ENCODE measurements at regions not wholly inside any gene's neighbourhood (a gene's known extent, or its start where the extent isn't known, plus 50 kb on each side); places are given as distances from the start of the nearest gene placed in this dataset.

DNA sequence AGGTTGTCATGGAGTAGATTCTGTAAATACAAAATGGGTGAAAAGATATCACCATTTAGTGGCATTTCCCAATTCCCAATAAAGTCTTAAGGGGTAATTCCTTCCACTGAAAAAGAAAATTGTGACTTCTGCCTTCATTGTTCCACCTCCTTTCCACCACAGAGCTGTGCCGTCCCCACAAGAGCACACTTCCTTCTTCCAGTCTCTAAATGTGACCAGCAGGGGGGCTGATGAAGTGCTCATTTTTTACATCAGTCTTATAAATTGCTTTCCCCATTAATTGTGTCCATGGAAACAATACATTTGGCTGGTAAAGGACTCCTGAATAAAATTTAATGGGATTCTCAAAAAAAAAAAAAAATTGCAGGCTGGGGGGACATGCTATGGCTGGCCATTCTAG, 260.8 kb upstream of the PSMD7 start:
- H3K27me3 ChIP-seq (ENCODE audit: control insufficient read depth, insufficient read depth, low read length), result no peaks in the 10 kb centered on the region
- H3K9ac ChIP-seq (ENCODE audit: low read length), result no peak overlapping the region

DNA sequence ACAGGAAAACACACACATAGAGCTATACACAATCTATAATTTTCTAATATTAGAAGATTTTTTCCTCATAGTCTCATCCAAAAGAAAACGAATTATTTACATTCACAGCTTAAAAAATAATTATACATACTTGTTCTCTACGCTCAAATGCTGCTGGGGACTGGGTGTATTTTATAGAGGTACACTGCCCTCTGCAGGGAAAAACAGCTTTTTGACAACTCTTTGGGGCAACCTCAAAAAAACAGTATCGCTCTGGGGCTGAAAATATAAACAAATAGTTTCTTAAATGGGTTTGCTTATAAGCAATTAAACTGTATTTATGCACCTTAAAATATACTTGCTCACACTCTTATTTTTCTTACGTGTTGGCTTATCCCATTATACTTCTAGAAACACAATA, 261.8 kb upstream of the PSMD7 start:
- Histone ChIP-seq H3K36me3 (ENCODE audit: control insufficient read depth, insufficient read depth, low read length) (no peaks in the 10 kb centered on the region), H3K27me3 (ENCODE audit: control insufficient read depth, insufficient read depth, low read length) (no peaks in the 10 kb centered on the region), H3K9ac (ENCODE audit: low read length) (no peak overlapping the region), H3K27ac (ENCODE audit: low read depth, low read length) (no peak overlapping the region), H3K4me3 (ENCODE audit: low read length) (no peak overlapping the region), H3K4me1 (ENCODE audit: control insufficient read depth, insufficient read depth, low read length) (no peaks in the 10 kb centered on the region)

More for the DNA sequence above, 260.8 kb upstream of the PSMD7 start:
- Histone ChIP-seq H3K27ac (ENCODE audit: low read depth, low read length) (no peak overlapping the region), H3K4me1 (ENCODE audit: control insufficient read depth, insufficient read depth, low read length) (no peaks in the 10 kb centered on the region), H3K36me3 (ENCODE audit: control insufficient read depth, insufficient read depth, low read length) (no peaks in the 10 kb centered on the region), H3K4me3 (ENCODE audit: low read length) (no peak overlapping the region)

DNA sequence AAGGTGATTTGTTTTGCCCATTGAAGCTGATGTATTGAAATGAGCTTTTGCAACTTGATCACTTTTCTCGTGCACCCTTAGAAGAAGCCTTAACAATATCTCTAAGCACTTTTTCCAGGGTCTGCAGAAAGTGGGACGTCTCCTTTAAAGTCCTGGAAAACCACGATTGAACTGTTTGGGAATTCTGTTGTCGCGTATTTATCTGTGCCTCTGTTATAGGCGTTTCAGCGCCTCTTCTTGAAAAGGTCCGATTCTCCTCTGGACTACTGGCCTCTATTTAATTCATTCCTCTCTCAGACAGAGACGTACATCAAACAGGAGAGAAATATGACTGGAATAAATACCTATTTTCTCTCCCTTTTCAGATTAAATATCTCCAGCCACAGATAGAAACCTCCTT, 262.4 kb upstream of the PSMD7 start:
- no peak overlapping the region for H3K9ac ChIP-seq (ENCODE audit: low read length)
- no peaks in the 10 kb centered on the region for H3K4me1 ChIP-seq (ENCODE audit: control insufficient read depth, insufficient read depth, low read length)
- H3K27ac ChIP-seq (ENCODE audit: low read depth, low read length), result no peak overlapping the region
- H3K4me3 ChIP-seq (ENCODE audit: low read length), result no peak overlapping the region
- H3K36me3 ChIP-seq (ENCODE audit: control insufficient read depth, insufficient read depth, low read length), result no peaks in the 10 kb centered on the region
- no peaks in the 10 kb centered on the region for H3K27me3 ChIP-seq (ENCODE audit: control insufficient read depth, insufficient read depth, low read length)

DNA sequence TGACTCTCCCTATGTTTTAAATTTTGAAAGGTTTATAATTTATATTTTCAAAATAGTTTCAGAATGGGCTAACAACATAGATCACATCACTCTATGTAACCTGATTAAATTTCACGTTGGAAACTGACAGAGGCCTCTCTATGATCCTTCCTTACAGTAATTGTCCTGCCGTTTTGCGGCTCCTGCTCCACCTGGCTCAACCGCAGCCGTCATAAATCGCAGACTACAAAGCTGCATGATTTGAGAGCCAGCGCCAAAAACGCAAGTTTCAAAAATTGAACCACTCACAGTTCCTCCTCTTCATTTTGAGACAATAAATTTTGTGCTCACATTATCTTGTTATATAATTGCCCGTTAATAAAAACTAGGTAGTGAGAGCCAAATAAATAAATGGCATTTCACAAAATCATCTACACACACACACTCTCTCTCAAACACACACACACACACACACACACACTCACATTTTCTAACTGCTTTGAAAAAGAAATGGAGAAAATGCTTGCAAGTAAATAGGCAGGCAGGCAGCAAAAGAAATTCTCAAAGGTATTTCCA, 263.1 kb upstream of the PSMD7 start:
- Histone ChIP-seq H3K9ac (ENCODE audit: low read length) (no peak overlapping the region), H3K4me1 (ENCODE audit: control insufficient read depth, insufficient read depth, low read length) (no peaks in the 10 kb centered on the region), H3K4me3 (ENCODE audit: low read length) (no peak overlapping the region), H3K27ac (ENCODE audit: low read depth, low read length) (no peak overlapping the region), H3K27me3 (ENCODE audit: control insufficient read depth, insufficient read depth, low read length) (no peaks in the 10 kb centered on the region), H3K36me3 (ENCODE audit: control insufficient read depth, insufficient read depth, low read length) (no peaks in the 10 kb centered on the region)

DNA sequence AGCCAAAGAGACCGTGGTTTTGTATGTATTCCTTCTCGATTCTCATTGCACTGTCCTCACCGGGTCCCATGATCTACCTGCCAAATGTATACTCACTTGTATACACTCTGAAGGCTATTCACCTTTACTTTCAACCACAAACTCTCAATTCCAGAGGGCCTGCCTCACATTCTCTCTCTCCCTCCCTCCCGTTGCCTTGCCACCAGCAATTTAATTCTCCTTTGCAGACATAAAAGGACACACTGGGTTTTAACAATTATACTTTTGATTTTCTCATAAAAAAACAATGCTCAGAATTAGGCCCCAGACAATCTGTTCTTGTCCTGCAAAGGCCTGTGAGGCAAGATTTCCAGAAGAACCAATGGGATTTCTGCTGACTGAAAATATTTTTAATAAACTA, 265.1 kb upstream of the PSMD7 start:
- no peak overlapping the region for H3K4me3 ChIP-seq (ENCODE audit: low read length)
- H3K9ac ChIP-seq (ENCODE audit: low read length), result no peak overlapping the region
- H3K4me1 ChIP-seq (ENCODE audit: control insufficient read depth, insufficient read depth, low read length), result no peaks in the 10 kb centered on the region
- no peaks in the 10 kb centered on the region for H3K27me3 ChIP-seq (ENCODE audit: control insufficient read depth, insufficient read depth, low read length)
- no peak overlapping the region for H3K27ac ChIP-seq (ENCODE audit: low read depth, low read length)
- no peaks in the 10 kb centered on the region for H3K36me3 ChIP-seq (ENCODE audit: control insufficient read depth, insufficient read depth, low read length)

DNA sequence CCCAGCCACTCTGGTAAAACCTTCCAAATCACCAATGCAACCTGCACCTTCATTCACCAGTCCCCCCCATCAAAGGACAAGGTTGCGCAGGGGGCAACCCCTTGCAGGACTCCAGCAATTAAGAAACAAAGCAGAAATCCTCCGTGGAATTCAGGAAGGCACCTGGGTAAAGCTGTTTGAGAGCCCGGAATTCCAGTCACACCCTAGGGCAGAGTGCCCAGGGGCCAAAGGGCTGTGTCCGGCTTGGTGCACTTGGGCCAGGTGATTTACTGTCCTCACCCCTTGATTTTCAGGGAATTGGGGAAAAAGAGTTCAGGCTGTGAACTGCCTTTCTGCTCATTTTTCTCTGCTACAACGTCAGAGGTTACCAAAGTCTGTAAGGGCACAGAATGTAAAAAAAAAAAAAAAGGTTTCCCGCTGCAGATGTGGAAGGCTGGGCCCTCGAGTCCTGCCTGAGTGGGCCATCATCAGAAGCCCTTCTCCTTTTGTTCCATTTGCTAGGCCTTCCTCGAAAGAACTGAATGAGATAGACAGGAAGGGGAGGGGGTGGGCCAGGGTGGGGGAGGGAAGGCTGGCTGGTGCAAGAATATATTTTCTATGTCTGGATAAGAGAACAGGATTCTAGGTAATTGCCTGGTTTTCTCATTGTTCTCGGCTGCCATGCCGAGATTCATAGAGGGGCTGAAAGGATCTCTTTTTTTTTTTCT, 266.5 kb upstream of the PSMD7 start:
- Histone ChIP-seq H3K27ac (ENCODE audit: low read depth, low read length) (no peak overlapping the region), H3K4me1 (ENCODE audit: control insufficient read depth, insufficient read depth, low read length) (no peaks in the 10 kb centered on the region), H3K27me3 (ENCODE audit: control insufficient read depth, insufficient read depth, low read length) (no peaks in the 10 kb centered on the region), H3K4me3 (ENCODE audit: low read length) (no peak overlapping the region), H3K9ac (ENCODE audit: low read length) (no peak overlapping the region), H3K36me3 (ENCODE audit: control insufficient read depth, insufficient read depth, low read length) (no peaks in the 10 kb centered on the region)

- Histone ChIP-seq H3K4me3 (ENCODE audit: low read length) (no peak overlapping the region), H3K36me3 (ENCODE audit: control insufficient read depth, insufficient read depth, low read length) (no peaks in the 10 kb centered on the region), H3K27me3 (ENCODE audit: control insufficient read depth, insufficient read depth, low read length) (no peaks in the 10 kb centered on the region), H3K9ac (ENCODE audit: low read length) (no peak overlapping the region), H3K27ac (ENCODE audit: low read depth, low read length) (no peak overlapping the region), H3K4me1 (ENCODE audit: control insufficient read depth, insufficient read depth, low read length) (no peaks in the 10 kb centered on the region)
These were observed 267.4 kb upstream of the PSMD7 start for GRCh38 chr16:74029115-74029792.

DNA sequence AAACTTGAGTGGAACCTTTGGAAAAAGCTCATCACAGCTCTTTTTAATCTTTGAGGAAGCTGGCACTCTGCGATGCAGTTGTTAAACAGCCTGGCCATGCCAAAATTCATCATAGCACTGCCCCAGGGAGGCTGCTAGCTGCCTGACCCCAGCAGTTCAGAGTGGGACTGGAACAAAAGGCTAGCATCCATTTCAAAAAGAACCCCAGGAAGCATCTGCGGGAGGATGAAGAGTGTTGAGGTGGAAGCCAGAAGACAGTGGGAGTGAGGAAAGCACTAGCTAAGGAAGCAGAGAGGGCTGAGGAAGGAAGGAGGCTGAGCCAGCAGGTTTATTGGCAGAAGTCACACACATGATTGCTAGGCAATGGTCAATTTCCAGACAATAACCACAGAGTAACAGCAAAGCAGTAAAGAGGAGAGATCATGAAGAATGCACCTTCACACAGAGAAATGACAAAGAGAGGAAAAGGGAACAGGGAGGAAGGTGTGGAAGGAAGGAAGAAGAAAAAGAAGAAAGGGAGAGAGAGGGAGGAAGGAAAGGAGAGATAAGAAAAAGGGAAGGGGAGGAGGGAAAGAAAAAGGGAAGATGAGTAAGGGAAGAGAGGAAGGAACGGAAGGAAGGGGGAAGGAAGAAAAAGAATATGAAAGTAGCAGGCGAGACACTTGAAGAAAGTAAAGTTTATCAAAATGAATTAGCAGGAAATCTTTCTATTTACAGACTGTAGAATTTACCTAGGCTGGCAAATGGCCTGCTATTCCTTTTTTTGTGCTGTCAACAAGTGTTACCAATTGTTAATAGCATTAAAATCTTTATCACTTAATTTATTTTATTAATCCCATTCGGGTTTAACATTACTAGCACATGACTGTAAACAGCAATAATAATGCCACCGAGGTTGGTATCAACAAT, 270.0 kb upstream of the PSMD7 start:
- no peak overlapping the region for H3K9ac ChIP-seq (ENCODE audit: low read length)
- no peaks in the 10 kb centered on the region for H3K4me1 ChIP-seq (ENCODE audit: control insufficient read depth, insufficient read depth, low read length)
- H3K27me3 ChIP-seq (ENCODE audit: control insufficient read depth, insufficient read depth, low read length), result no peaks in the 10 kb centered on the region
- H3K27ac ChIP-seq (ENCODE audit: low read depth, low read length), result no peak overlapping the region
- no peaks in the 10 kb centered on the region for H3K36me3 ChIP-seq (ENCODE audit: control insufficient read depth, insufficient read depth, low read length)
- H3K4me3 ChIP-seq (ENCODE audit: low read length), result no peak overlapping the region

GRCh38 chr16:74024953-74025352, 271.7 kb upstream of the PSMD7 start:
- no peak overlapping the region for H3K27ac ChIP-seq (ENCODE audit: low read depth, low read length)

DNA sequence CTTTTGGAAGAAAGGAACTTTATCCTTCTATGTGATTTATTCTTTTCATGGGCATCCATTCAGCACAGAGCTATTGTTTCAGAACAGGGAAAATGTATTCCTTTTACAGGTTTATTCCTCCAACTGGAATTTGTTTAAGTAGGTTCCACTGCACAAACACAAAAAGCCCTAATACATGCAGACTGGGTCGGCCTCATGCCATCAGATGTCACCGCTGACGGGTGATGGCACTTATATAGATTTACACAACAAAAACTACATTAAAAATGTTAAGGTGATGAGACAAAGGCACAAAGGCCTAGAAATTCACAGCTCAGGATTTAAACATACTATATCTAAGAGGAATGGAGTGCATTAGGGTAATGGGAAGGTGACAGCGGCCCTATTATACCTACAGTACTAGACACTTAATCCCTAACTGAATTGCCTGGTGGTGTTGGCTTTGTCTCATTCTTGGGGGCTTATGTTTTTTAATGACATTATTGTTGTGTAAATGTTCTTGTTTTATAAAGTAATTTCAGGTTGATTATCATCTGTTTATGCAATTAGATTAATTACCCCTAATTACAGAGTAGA, 276.4 kb upstream of the PSMD7 start:
- Histone ChIP-seq H3K4me1 (ENCODE audit: control insufficient read depth, insufficient read depth, low read length) (no peaks in the 10 kb centered on the region), H3K27ac (ENCODE audit: low read depth, low read length) (no peak overlapping the region), H3K27me3 (ENCODE audit: control insufficient read depth, insufficient read depth, low read length) (no peaks in the 10 kb centered on the region), H3K36me3 (ENCODE audit: control insufficient read depth, insufficient read depth, low read length) (no peaks in the 10 kb centered on the region), H3K9ac (ENCODE audit: low read length) (no peak overlapping the region), H3K4me3 (ENCODE audit: low read length) (no peak overlapping the region)

More at GRCh38 chr16:74024953-74025352, 271.7 kb upstream of the PSMD7 start:
- H3K36me3 ChIP-seq (ENCODE audit: control insufficient read depth, insufficient read depth, low read length), result no peaks in the 10 kb centered on the region
- no peaks in the 10 kb centered on the region for H3K4me1 ChIP-seq (ENCODE audit: control insufficient read depth, insufficient read depth, low read length)
- no peaks in the 10 kb centered on the region for H3K27me3 ChIP-seq (ENCODE audit: control insufficient read depth, insufficient read depth, low read length)
- no peak overlapping the region for H3K4me3 ChIP-seq (ENCODE audit: low read length)
- H3K9ac ChIP-seq (ENCODE audit: low read length), result no peak overlapping the region

- no peak overlapping the region for H3K27ac ChIP-seq (ENCODE audit: low read depth, low read length)
- no peaks in the 10 kb centered on the region for H3K36me3 ChIP-seq (ENCODE audit: control insufficient read depth, insufficient read depth, low read length)
- no peak overlapping the region for H3K4me3 ChIP-seq (ENCODE audit: low read length)
- no peak overlapping the region for H3K9ac ChIP-seq (ENCODE audit: low read length)
- H3K4me1 ChIP-seq (ENCODE audit: control insufficient read depth, insufficient read depth, low read length), result no peaks in the 10 kb centered on the region
- H3K27me3 ChIP-seq (ENCODE audit: control insufficient read depth, insufficient read depth, low read length), result no peaks in the 10 kb centered on the region
These were observed 277.0 kb upstream of the PSMD7 start for GRCh38 chr16:74019612-74020011.

- Histone ChIP-seq H3K27ac (ENCODE audit: low read depth, low read length) (no peak overlapping the region), H3K27me3 (ENCODE audit: control insufficient read depth, insufficient read depth, low read length) (no peaks in the 10 kb centered on the region), H3K36me3 (ENCODE audit: control insufficient read depth, insufficient read depth, low read length) (no peaks in the 10 kb centered on the region), H3K9ac (ENCODE audit: low read length) (no peak overlapping the region), H3K4me3 (ENCODE audit: low read length) (no peak overlapping the region), H3K4me1 (ENCODE audit: control insufficient read depth, insufficient read depth, low read length) (no peaks in the 10 kb centered on the region)
These were observed 280.7 kb upstream of the PSMD7 start for GRCh38 chr16:74015953-74016352.
